Gastrocnemius medialis (tissue), 4 donors: ENCODE measurements at regions not wholly inside any gene's neighbourhood (a gene's known extent, or its start where the extent isn't known, plus 50 kb on each side); places are given as distances from the start of the nearest gene placed in this dataset.
"Not testable (repeated sequence)": the region's sequence is repeated elsewhere in the genome, so short reads cannot be mapped to it uniquely, and the experiment has no call there.

Experiments
- ATAC-seq, 2 donors: fragments of 150-250 bp; one replicate each; pipeline ENCODE4 v1.9.1; 2016
- DNase-seq, 2 donors: peaks; one replicate each; pipeline ENCODE4 v3.0.0-alpha.2; 2019
- H3K27ac ChIP-seq, 4 donors: fragments of 200-600 bp; sonication (generic); 1 replicate in 1 of 4; 2 replicates in 3 of 4; pipeline ENCODE4 v1.5.1; 2016 to 2018; ENCODE audit warnings: mild to moderate bottlenecking in 2 of 4, moderate library complexity in 1 of 4
- H3K27me3 ChIP-seq, 3 donors: fragments of 200-600 bp; sonication (generic) in 2 of 3; 1 replicate in 1 of 3; 2 replicates in 2 of 3; pipeline versions ENCODE4 v1.5.1 to v1.6.0; 2016 to 2019; ENCODE audit warnings: mild to moderate bottlenecking in 1 of 3, moderate library complexity in 1 of 3
- H3K36me3 ChIP-seq, 2 donors: fragments of 200-600 bp; sonication (generic) in 1 of 2; one replicate each; pipeline ENCODE4 v1.5.1; 2017 to 2018
- H3K4me1 ChIP-seq, 2 donors: fragments of 200-600 bp; sonication (generic) in 1 of 2; one replicate each; pipeline ENCODE4 v1.5.1; 2016 to 2017; ENCODE audit warnings: mild to moderate bottlenecking in 2 of 2
- H3K4me3 ChIP-seq, 4 donors: fragments of 200-600 bp; sonication (generic) in 3 of 4; 1 replicate in 1 of 4; 2 replicates in 3 of 4; pipeline ENCODE4 v1.5.1; 2016 to 2019; ENCODE audit warnings: mild to moderate bottlenecking in 2 of 4
- H3K9me3 ChIP-seq, 3 donors: fragments of 200-600 bp; sonication (generic) in 2 of 3; 1 replicate in 1 of 3; 2 replicates in 2 of 3; pipeline ENCODE4 v1.5.1; 2016 to 2019
- POLR2A ChIP-seq, 2 donors: fragments of 450-650 bp; IDR thresholded peaks; one replicate each; pipeline ENCODE4 v1.6.1; 2017; ENCODE audit warnings: antibody characterized with exemption in 2 of 2, mild to moderate bottlenecking in 2 of 2, moderate library complexity in 2 of 2
- in situ Hi-C, 4 donors: fragments of 200-750 bp; cut with MboI; loops; one replicate each; pipeline versions ENCODE4 v1.15.0 to v1.8.0; 2017; ENCODE audit warnings: low sequenced_read_pairs in 4 of 4
- intact Hi-C: fragments of 100-400 bp; cut with DNase I; formaldehyde crosslinking; loops from one replicate; pipeline ENCODE4 v1.15.1; 2023; ENCODE audit warnings: low total_unique reads
- TF ChIP-seq, protein P1 (sequence below), 5 experiments: fragments of 450-650 bp in 3 of 5; fragments of 200-600 bp in 2 of 5; sonication (generic) in 2 of 5; IDR thresholded peaks in 4 of 5; conservative IDR thresholded peaks in 1 of 5; 1 replicate in 4 of 5; 2 replicates in 1 of 5; pipeline ENCODE4 v1.5.1; 2016 to 2019; ENCODE audit warnings: antibody characterized with exemption in 5 of 5, mild to moderate bottlenecking in 3 of 5, moderate library complexity in 3 of 5

- TF ChIP-seq, protein P1, sequence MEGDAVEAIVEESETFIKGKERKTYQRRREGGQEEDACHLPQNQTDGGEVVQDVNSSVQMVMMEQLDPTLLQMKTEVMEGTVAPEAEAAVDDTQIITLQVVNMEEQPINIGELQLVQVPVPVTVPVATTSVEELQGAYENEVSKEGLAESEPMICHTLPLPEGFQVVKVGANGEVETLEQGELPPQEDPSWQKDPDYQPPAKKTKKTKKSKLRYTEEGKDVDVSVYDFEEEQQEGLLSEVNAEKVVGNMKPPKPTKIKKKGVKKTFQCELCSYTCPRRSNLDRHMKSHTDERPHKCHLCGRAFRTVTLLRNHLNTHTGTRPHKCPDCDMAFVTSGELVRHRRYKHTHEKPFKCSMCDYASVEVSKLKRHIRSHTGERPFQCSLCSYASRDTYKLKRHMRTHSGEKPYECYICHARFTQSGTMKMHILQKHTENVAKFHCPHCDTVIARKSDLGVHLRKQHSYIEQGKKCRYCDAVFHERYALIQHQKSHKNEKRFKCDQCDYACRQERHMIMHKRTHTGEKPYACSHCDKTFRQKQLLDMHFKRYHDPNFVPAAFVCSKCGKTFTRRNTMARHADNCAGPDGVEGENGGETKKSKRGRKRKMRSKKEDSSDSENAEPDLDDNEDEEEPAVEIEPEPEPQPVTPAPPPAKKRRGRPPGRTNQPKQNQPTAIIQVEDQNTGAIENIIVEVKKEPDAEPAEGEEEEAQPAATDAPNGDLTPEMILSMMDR (IDR thresholded peaks at IDR 0.05 in 4 of 5, conservative IDR thresholded peaks at IDR 0.05 in 1 of 5): no peak
- Histone ChIP-seq H3K27me3 (no peaks in the 10 kb centered on the region), H3K9me3 (no peaks in the 10 kb centered on the region), H3K36me3 (no peaks in the 10 kb centered on the region), H3K4me1 (no peaks in the 10 kb centered on the region), H3K4me3 (no peak overlapping the region), H3K27ac (no peak overlapping the region)
- intact Hi-C loops: no loop called here
- in situ Hi-C loops: no loop called here
- ATAC-seq (no peak), DNase-seq (no peak)
Observed at GRCh38 chr3:110495201-110495927, 576.3 kb upstream of the NECTIN3 start.

- intact Hi-C loops: no loop called here
- no peaks in the 10 kb centered on the region for H3K9me3 ChIP-seq
- H3K27me3 ChIP-seq: no peaks in the 10 kb centered on the region
- no peaks in the 10 kb centered on the region for H3K36me3 ChIP-seq
- no peak overlapping the region for H3K27ac ChIP-seq
- DNase-seq (no peak), ATAC-seq (no peak)
- no peak for TF ChIP-seq POLR2A (IDR thresholded peaks at IDR 0.05)
- TF ChIP-seq, protein P1 (IDR thresholded peaks at IDR 0.05 in 4 of 5, conservative IDR thresholded peaks at IDR 0.05 in 1 of 5): no peak
- no peak overlapping the region for H3K4me3 ChIP-seq
- in situ Hi-C loops: no loop called here
- no peaks in the 10 kb centered on the region for H3K4me1 ChIP-seq
Observed at GRCh38 chr3:110504401-110504800, 567.2 kb upstream of the NECTIN3 start.

- no peaks in the 10 kb centered on the region for H3K27me3 ChIP-seq
- DNase-seq (no peak), ATAC-seq (no peak)
- TF ChIP-seq, protein P1 (IDR thresholded peaks at IDR 0.05 in 4 of 5, conservative IDR thresholded peaks at IDR 0.05 in 1 of 5): no peak
- TF ChIP-seq POLR2A (IDR thresholded peaks at IDR 0.05): no peak
- intact Hi-C loops: no loop called here
- H3K9me3 ChIP-seq: no peaks in the 10 kb centered on the region
- no peak overlapping the region for H3K4me3 ChIP-seq
- no peak overlapping the region for H3K27ac ChIP-seq
- H3K36me3 ChIP-seq: no peaks in the 10 kb centered on the region
- in situ Hi-C loops: no loop called here
- no peaks in the 10 kb centered on the region for H3K4me1 ChIP-seq
Observed at GRCh38 chr3:110504901-110505300, 566.7 kb upstream of the NECTIN3 start.

DNA sequence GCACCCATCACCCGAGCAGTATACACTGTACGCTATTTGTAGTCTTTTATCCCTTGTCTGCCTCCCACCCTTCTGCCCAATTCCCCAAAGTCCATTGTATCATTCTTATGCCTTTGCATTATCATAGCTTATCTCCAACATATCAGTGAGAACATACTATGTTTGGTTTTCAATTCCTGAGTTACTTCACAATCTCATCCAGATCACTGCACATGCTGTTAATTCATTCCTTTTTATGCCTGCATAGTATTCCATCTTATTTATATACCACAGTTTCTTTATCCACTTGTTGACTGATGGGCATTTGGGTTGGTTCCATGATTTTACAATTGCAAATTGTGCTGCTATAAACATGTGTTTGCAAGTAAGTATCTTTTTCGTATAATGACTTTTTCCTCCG is 564.7 kb upstream of the NECTIN3 start:
- DNase-seq (no peak), ATAC-seq (no peak)
- Histone ChIP-seq H3K27me3 (no peaks in the 10 kb centered on the region), H3K4me3 (no peak overlapping the region), H3K4me1 (no peaks in the 10 kb centered on the region), H3K36me3 (no peaks in the 10 kb centered on the region), H3K9me3 (no peaks in the 10 kb centered on the region), H3K27ac (no peak overlapping the region)
- in situ Hi-C loops (no loop called here), intact Hi-C loops (no loop called here)
- TF ChIP-seq, protein P1 (IDR thresholded peaks at IDR 0.05 in 4 of 5, conservative IDR thresholded peaks at IDR 0.05 in 1 of 5): no peak

DNA sequence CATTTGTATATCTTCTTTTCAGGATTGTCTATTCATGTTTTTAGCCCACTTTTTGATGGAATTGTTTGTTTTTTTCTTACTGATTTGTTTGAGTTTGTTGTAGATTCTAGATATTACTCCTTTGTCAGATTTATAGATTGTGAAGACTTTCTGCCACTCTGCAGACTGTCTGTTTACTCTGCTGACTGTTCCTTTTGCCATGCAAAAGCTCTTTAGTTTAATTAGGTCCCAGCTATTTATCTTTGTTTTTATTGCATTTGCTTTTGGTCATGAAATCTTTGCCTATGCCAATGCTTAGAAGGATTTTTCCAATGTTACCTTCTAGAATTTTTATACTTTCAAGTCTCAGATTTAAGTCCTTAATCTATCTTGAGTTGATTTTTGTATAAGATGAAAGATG is 564.0 kb upstream of the NECTIN3 start:
- H3K27ac ChIP-seq, H3K4me3 ChIP-seq, in situ Hi-C loops, intact Hi-C loops, H3K9me3 ChIP-seq, H3K27me3 ChIP-seq, H3K36me3 ChIP-seq, DNase-seq, H3K4me1 ChIP-seq, ATAC-seq: not testable (repeated sequence)
